ENCODE measurements at regions not wholly inside any gene's neighbourhood (a gene's known extent, or its start where the extent isn't known, plus 50 kb on each side); places are given as distances from the start of the nearest gene placed in this dataset.

DNA sequence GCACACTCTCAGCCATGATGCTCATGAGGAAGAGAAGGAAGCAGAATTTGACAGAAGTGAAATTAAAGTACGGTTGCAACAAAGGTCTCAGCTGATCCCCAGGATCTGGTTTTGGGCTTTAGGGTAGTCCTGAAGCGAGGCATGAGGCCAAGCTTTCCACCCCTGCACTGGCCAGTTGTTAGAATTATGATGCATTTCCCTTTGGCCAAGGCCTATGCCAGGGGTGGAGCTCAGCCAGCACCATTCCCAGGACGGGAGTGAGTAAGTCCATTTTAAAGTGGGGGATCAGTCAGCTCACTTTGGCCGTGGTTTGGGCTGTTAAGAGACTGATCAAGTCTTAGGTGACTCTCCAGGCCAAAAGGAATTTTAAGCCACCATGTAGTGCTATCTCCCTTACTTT is 314.5 kb upstream of the MMADHC start:
- POLR2A ChIA-PET, result no interaction called here

GRCh38 chr2:149901231-149901859 is 313.8 kb upstream of the MMADHC start:
- H3K36me3 ChIP-seq (replicated peaks in 1 of 2; ENCODE audit: control insufficient read depth in 1 of 2, insufficient read depth in 2 of 2, low read length in 1 of 2), result no peaks in the 10 kb centered on the region
- H3K79me2 ChIP-seq (ENCODE audit: insufficient read depth), result no peaks in the 10 kb centered on the region
- ChIA-PET CTCF (no interaction called here), POLR2A (no interaction called here)
- H3K4me1 ChIP-seq (ENCODE audit: control insufficient read depth in 1 of 2, insufficient read depth in 2 of 2, low read depth in 1 of 2, low read length in 1 of 2), result no peaks in the 10 kb centered on the region
- no peaks in the 10 kb centered on the region for H4K20me1 ChIP-seq (ENCODE audit: insufficient read depth)
- TF ChIP-seq SIN3A (IDR thresholded peaks at IDR 0.05; ENCODE audit: borderline replicate concordance, low read depth, low read length) (no peak), EZH2phosphoT487 (IDR thresholded peaks at IDR 0.05; ENCODE audit: borderline replicate concordance, low read depth) (no peak), IRF3 (IDR thresholded peaks at IDR 0.05; ENCODE audit: low read depth, low read length) (no peak), GABPA (IDR thresholded peaks at IDR 0.05; ENCODE audit: low read depth) (no peak), ELF1 (IDR thresholded peaks at IDR 0.05) (no peak), CHD2 (IDR thresholded peaks at IDR 0.05; ENCODE audit: low read length, partially characterized antibody) (no peak), MAX (IDR thresholded peaks at IDR 0.05; ENCODE audit: low read depth) (no peak), RAD21 (IDR thresholded peaks at IDR 0.05; ENCODE audit: low read length) (no peak), FOXJ3 (CRISPR knock-in tag; IDR thresholded peaks at IDR 0.05) (no peak)
- TF ChIP-seq, protein P1, sequence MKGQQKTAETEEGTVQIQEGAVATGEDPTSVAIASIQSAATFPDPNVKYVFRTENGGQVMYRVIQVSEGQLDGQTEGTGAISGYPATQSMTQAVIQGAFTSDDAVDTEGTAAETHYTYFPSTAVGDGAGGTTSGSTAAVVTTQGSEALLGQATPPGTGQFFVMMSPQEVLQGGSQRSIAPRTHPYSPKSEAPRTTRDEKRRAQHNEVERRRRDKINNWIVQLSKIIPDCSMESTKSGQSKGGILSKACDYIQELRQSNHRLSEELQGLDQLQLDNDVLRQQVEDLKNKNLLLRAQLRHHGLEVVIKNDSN (IDR thresholded peaks at IDR 0.05; ENCODE audit: borderline replicate concordance, low read depth), result no peak
- H3K27ac ChIP-seq (ENCODE audit: low read depth in 2 of 2, low read length in 1 of 2), result no peak overlapping the region
- H3K9me3 ChIP-seq, result no peaks in the 10 kb centered on the region
- WGBS (ENCODE audit: low lambda C conversion rate), result 95% methylated on average over 4 of the region's 4 CpGs
- no peak overlapping the region for H2AFZ ChIP-seq (ENCODE audit: low read depth)
- no peaks in the 10 kb centered on the region for H3K9me2 ChIP-seq
- no peak overlapping the region for H3K4me2 ChIP-seq
- no peak for DNase-seq
- H3K27me3 ChIP-seq (ENCODE audit: insufficient read depth), result no peaks in the 10 kb centered on the region
- no peak overlapping the region for H3K9ac ChIP-seq
- no peaks in the 10 kb centered on the region for H3F3A ChIP-seq (replicated peaks; ENCODE audit: insufficient read depth)
- no peak overlapping the region for H3K4me3 ChIP-seq (ENCODE audit: low read depth in 2 of 2, low read length in 1 of 2)

More for the DNA sequence above, 314.5 kb upstream of the MMADHC start:
- CTCF ChIA-PET, result no interaction called here
- Histone ChIP-seq H3K27ac (ENCODE audit: low read depth in 2 of 2, low read length in 1 of 2) (no peak overlapping the region), H3K9ac (no peak overlapping the region), H3K36me3 (replicated peaks in 1 of 2; ENCODE audit: control insufficient read depth in 1 of 2, insufficient read depth in 2 of 2, low read length in 1 of 2) (no peaks in the 10 kb centered on the region), H3K9me2 (no peaks in the 10 kb centered on the region), H3F3A (replicated peaks; ENCODE audit: insufficient read depth) (no peaks in the 10 kb centered on the region), H2AFZ (ENCODE audit: low read depth) (no peak overlapping the region), H3K4me3 (ENCODE audit: low read depth in 2 of 2, low read length in 1 of 2) (no peak overlapping the region), H3K79me2 (ENCODE audit: insufficient read depth) (no peaks in the 10 kb centered on the region), H3K4me2 (no peak overlapping the region), H3K27me3 (ENCODE audit: insufficient read depth) (no peaks in the 10 kb centered on the region), H4K20me1 (ENCODE audit: insufficient read depth) (no peaks in the 10 kb centered on the region), H3K9me3 (no peaks in the 10 kb centered on the region), H3K4me1 (ENCODE audit: control insufficient read depth in 1 of 2, insufficient read depth in 2 of 2, low read depth in 1 of 2, low read length in 1 of 2) (no peaks in the 10 kb centered on the region)
- 72% methylated on average over 4 of the region's 4 CpGs for whole genome bisulfite sequencing (ENCODE audit: low lambda C conversion rate)
- TF ChIP-seq MEF2A (IDR thresholded peaks at IDR 0.05; ENCODE audit: borderline replicate concordance, low read depth) (no peak), GABPA (IDR thresholded peaks at IDR 0.05; ENCODE audit: low read depth) (no peak), TCF12 (IDR thresholded peaks at IDR 0.05) (no peak), FOXJ3 (CRISPR knock-in tag; IDR thresholded peaks at IDR 0.05) (no peak), MAX (IDR thresholded peaks at IDR 0.05; ENCODE audit: low read depth) (no peak), TEAD4 (IDR thresholded peaks at IDR 0.05; ENCODE audit: borderline replicate concordance, insufficient read depth) (no peak), ELF1 (IDR thresholded peaks at IDR 0.05) (no peak), FOSL2 (IDR thresholded peaks at IDR 0.05; ENCODE audit: borderline replicate concordance, low read depth) (no peak), RFX5 (IDR thresholded peaks at IDR 0.05; ENCODE audit: low read length) (no peak), FOXM1 (IDR thresholded peaks at IDR 0.05; ENCODE audit: low read depth) (no peak), PBX3 (IDR thresholded peaks at IDR 0.05) (no peak), YY1 (IDR thresholded peaks at IDR 0.05; ENCODE audit: low read depth) (no peak), JUND (IDR thresholded peaks at IDR 0.05) (no peak), EZH2phosphoT487 (IDR thresholded peaks at IDR 0.05; ENCODE audit: borderline replicate concordance, low read depth) (no peak)
- TF ChIP-seq, protein P2, sequence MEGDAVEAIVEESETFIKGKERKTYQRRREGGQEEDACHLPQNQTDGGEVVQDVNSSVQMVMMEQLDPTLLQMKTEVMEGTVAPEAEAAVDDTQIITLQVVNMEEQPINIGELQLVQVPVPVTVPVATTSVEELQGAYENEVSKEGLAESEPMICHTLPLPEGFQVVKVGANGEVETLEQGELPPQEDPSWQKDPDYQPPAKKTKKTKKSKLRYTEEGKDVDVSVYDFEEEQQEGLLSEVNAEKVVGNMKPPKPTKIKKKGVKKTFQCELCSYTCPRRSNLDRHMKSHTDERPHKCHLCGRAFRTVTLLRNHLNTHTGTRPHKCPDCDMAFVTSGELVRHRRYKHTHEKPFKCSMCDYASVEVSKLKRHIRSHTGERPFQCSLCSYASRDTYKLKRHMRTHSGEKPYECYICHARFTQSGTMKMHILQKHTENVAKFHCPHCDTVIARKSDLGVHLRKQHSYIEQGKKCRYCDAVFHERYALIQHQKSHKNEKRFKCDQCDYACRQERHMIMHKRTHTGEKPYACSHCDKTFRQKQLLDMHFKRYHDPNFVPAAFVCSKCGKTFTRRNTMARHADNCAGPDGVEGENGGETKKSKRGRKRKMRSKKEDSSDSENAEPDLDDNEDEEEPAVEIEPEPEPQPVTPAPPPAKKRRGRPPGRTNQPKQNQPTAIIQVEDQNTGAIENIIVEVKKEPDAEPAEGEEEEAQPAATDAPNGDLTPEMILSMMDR (IDR thresholded peaks at IDR 0.05), result no peak
- TF ChIP-seq, protein P1 (IDR thresholded peaks at IDR 0.05; ENCODE audit: borderline replicate concordance, low read depth), result no peak
- DNase-seq, result no peak
